Stimulated activated CD4-positive, alpha-beta T cell treated with anti-CD3 and anti-CD28 coated beads, Interleukin-1b, Interleukin-23, amount 100 ng/mL, for 1 hour (primary cell): ENCODE measurements at regions not wholly inside any gene's neighbourhood (a gene's known extent, or its start where the extent isn't known, plus 50 kb on each side); places are given as distances from the start of the nearest gene placed in this dataset.

Experiments
- DNase-seq, 2 donors: peaks; one replicate each; pipeline ENCODE4 v3.0.0-alpha.2; 2020; ENCODE audit warnings: low read depth in 2 of 2

- DNase-seq, result no peak
Measured at GRCh38 chr12:75837700-75838099, 193.9 kb downstream of the PHLDA1 start.

DNA sequence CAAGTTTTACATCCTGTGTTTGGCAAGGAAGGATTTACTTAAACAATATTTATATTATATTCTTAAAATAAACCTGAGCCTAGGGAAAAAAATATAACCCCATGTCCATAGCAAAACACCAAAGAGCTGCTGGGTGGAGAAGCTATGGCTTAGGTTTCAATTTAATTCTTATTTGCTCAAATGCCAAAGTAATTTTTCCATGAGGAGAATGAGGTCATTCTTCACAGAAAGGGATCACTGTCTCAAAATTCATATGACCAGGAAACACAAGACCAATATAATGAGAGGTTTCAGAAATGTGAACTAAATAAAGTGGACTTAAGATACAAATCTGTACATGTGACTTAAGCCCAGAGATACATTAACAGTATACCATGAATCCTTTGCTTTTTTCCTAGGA lies 195.0 kb downstream of the PHLDA1 start:
- DNase-seq, result no peak

- DNase-seq, result no peak
Measured at GRCh38 chr12:75834591-75834990, 197.0 kb downstream of the PHLDA1 start.

- no peak for DNase-seq
Measured at GRCh38 chr12:75833268-75833667, 198.3 kb downstream of the PHLDA1 start.

DNA sequence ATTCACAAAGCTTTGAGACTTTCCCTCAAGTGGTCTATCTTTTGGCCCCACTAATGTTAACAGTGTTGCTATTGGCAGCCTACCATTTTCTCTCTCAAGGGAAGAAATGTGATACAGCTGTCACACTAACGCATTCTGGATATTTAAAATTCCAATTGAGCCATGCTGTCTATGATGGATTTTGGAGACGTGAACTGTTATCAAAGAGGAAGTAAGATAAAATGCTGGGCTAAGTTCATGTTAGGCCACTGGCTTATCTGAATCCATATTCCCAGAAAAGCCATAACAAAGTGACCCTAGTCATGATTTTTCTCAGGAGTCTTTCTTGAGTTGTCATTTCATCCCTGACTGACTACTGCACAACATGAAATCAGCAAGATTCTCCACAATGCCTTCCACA lies 200.2 kb downstream of the PHLDA1 start:
- DNase-seq, result no peak

GRCh38 chr12:75827061-75827460 lies 204.5 kb downstream of the PHLDA1 start:
- DNase-seq, result no peak

DNA sequence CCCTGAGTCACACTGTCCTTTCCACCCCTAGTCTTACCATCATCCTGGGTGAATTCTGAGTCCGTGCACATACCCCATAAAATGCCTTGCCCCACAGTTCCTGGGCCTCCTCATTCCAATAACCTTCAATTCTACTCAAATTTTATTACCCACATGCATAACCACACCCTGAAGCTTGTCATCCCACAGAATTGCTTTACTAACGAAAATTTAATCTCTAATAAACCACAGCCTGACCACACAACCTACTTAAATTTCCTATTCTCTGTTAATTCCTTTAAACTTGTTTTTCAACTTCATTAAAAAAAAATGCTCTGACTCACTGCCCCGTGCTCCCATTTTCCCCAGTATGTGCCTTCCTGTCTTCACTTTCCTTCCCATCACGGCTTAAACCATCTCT lies 205.9 kb downstream of the PHLDA1 start:
- DNase-seq, result no peak

DNA sequence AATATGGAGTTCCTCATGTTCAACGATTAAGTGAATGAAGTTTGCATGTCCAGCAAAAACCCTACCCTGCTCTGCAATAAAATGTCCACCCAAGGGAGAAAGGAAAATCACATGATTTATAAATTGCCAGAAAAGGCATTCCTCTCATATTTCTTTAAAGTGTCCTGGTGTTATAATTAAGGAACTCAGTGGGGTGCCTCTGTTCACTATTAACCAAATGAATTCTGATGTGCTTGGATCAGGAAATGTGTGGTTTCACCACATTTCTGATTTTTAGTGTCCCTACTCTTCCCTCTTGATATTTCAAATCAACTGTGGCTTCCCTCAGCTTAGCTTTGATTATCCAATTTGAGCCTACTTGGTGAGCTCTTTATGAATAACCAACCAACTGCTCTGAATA lies 208.1 kb downstream of the PHLDA1 start:
- no peak for DNase-seq

GRCh38 chr12:75822416-75822815 lies 209.2 kb downstream of the PHLDA1 start:
- DNase-seq, result no peak

DNA sequence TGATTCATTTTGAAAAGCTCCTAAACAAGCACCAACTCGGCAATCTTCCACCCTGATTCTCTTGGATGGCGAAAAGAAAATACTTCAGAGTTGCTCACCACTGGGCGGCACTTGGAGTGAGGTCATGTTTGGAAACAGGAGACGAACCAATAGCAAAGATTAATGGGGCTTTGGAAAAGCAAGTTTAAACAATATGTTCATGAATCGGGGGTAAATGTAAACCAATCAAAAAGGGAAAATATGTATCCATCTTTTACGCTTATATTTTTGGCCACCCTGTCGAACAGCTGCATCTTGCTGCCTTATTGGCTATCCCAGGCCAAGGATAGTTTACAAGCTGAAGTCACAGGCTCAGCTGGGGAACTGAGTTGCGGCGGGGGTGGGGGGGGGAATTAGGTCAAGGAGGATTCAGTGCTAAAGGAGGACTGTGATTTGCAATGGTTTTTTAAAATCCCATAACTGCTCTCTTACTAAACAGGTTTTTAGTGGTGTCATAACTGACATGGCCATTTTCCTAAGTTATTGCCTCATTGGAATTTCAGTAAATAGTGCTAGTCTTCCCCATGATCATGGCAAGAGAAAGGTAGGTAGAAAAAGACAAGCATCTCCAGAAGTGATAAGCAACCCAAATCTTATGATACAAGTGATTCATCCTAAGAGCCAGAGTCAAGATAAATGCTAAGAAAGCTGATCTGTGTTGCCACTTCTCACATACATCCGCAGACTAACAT lies 210.6 kb downstream of the PHLDA1 start:
- no peak for DNase-seq

DNA sequence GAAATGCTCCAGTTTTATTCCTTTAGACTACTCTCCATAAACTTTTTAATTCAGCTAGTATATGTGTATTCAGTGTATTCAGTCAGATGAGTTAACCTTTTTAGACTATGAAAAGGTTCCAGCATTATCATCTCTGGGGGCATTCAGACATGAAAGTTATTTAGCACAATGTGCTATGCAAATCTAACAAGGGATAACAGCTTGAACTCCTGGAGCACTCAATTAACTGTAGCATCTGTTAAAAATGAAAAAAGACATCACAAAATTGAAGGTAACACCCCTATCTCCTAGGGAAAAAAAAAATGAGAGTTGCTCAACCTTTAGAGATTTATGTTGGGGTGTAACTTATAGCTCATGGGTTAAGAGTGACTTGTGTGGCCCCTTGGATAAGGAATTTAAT lies 211.5 kb downstream of the PHLDA1 start:
- no peak for DNase-seq

GRCh38 chr12:75819512-75819911 lies 212.1 kb downstream of the PHLDA1 start:
- no peak for DNase-seq

DNA sequence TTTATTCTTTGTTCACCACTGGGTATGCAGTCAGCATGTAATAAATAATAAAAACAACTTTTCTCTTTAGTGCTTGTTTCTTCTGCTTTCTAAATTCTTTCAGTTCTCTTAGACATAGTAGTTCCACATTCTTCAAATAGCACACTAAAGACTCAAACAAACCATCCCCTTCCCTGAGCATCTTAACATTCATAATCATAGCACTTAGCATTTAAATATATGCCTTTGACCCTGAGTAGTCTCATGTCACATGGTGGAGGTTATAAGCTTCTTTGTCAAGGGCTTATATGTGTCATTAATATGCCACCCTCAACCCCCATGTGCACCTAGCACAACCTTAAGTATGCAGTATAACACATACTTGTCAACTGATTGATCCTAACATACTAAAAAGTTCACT lies 212.7 kb downstream of the PHLDA1 start:
- no peak for DNase-seq

DNA sequence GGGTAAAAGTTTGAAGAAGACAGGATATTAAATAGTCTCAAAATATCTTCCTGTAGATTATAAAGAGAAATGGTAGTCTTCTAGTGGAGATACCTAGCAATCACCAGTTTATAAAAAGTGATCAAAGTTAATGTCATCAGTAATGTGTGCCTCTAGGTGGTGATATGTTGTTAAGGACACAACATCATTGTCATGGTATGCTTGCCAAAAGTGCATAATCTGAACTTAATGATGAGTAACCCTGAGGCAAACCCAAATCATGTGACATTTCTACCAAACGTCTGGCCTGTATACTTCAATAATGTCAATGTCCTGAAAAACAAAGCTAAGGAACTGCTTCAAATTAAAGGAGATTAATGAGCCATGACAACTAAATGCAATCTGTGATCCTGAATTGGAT lies 214.7 kb downstream of the PHLDA1 start:
- DNase-seq, result no peak

DNA sequence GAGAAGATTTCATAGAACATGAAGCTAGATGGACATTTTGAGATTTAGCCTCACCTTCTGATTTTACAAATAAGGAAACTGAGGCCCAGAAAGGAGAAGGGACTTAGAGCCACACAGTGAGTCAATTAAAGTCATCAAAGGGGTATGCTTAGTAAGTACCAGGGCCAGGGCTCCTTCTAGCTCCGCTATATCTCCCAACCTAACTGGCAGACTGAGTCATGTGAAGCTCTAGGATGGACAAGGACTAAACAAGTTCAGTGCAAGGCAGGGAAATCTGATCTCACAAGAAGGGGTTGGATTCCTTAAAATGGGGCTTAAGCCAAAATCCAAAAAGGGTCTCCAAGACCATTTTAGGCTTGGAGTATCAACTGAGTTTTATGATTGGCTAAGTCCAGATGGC lies 215.8 kb downstream of the PHLDA1 start:
- DNase-seq, result no peak

GRCh38 chr12:75814851-75815754 lies 216.5 kb downstream of the PHLDA1 start:
- no peak for DNase-seq

GRCh38 chr12:75813072-75813471 lies 218.5 kb downstream of the PHLDA1 start:
- no peak for DNase-seq

GRCh38 chr12:75812271-75813018 lies 219.1 kb downstream of the PHLDA1 start:
- DNase-seq, result no peak

- DNase-seq, result no peak
Measured at GRCh38 chr12:75809746-75810145, 221.8 kb downstream of the PHLDA1 start.

GRCh38 chr12:75807494-75807893 lies 224.1 kb downstream of the PHLDA1 start:
- no peak for DNase-seq

DNA sequence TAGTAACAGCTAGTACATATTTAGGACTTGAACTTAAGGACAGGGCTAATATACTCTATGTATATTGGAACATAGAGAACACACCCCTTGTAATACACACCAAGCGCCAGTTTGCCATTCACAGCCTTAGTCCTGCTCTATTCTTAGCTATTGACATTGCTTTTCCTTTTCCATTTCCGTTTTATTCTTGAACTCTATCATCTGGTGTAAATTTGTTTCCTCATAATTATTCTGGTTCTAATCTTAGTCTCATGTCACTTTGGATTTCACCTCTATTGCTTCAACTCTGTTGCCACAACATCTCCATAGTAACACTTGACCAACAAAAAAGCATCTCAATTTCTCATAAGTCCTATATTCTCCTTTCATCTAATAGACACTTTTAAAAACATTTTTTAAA lies 225.7 kb downstream of the PHLDA1 start:
- DNase-seq, result no peak

DNA sequence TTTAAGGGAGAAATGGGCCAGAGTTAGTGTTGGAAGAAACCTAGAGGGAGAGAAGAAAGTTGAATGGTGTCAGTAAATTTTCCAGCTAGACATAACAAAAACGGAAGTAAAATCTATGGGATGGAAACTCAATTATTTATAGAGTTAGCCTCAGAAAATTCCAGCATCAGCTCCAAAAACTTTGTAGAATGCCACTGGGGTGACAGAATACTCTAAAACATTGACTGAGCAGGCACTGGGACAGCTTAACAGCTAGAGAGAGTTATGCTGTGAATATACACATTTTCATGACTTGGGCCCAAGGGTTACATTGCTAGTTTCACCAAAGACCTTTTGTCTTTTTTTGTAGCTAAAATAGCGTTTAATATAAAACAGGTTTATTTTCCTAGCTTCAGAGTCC lies 226.3 kb downstream of the PHLDA1 start:
- DNase-seq, result no peak
